ENCODE measurements at regions not wholly inside any gene's neighbourhood (a gene's known extent, or its start where the extent isn't known, plus 50 kb on each side); places are given as distances from the start of the nearest gene placed in this dataset.

DNA sequence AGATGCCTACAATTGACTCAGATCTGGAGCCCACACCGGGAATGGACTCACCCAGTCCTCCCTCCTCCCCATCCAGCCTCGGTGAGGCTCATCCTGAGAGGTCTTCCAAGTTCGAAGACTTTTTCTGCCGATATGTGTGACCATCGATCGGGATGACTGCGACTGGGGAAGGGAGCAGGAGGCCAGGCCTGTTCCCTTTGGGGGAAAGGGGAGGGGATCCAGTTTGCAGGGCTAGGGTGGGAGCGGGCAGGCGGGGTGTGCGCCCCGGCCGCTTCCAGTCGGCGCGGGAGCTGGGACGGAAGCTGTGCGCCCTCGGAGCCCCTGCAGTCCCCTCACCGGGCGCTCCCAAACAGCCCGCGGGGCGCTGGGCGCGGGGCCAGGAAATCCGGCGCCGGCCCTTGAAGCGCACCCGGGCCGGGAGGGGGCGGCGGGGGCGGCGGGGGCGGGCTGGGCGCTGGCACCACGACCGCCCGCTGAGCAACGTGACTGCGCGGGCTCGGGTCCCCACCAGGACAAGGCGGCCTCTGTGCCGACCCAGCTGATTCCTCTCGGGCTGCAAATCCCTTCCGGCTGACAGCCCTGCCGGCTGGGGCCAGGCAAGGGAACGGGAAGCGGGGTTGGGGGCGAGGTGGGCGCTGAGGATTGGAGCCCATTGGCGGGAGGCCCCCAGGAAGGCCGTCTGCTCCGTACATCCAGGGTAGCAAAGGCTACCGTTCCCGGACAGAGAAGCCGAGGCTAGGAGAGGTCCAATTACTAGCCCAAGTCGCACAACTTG, 103.9 kb downstream of the EBNA1BP2 start:
- peak overlapping the region; percentile 54 for H3K4me2 ChIP-seq (replicated peaks; ENCODE audit: extremely low read depth, low read length, poor library complexity, severe bottlenecking)
- peaks cover 27 to 30% (median 28%) of the 10 kb centered on the region in 3 donors for H3K27me3 Mint-ChIP-seq (ENCODE audit: low read depth in 3 of 3)
- peaks cover 14 to 15% of the 10 kb centered on the region in 2 donors for H3K4me1 ChIP-seq (ENCODE audit: control insufficient read depth in 1 of 2, insufficient read depth in 2 of 2, low read length in 2 of 2)
- 4% methylated on average over 53 of the region's 60 CpGs for WGBS (ENCODE audit: insufficient coverage)
- H3K4me1 Mint-ChIP-seq = peaks cover 34% of the 10 kb centered on the region
- peak overlapping the region; percentile 61 for H2AFZ ChIP-seq (ENCODE audit: insufficient read depth, low read depth, low read length, poor library complexity, severe bottlenecking)
- no peak overlapping the region for H3K27ac Mint-ChIP-seq
- peak overlapping the region in 1 of 3 experiments; percentile 47 for H3K4me3 ChIP-seq (replicated peaks in 1 of 3; ENCODE audit: low read depth in 2 of 3, low read length in 3 of 3)
- H3K36me3 ChIP-seq (replicated peaks in 1 of 2; ENCODE audit: control insufficient read depth in 1 of 2, insufficient read depth in 2 of 2, low read length in 2 of 2) = no peaks in the 10 kb centered on the region
- TF ChIP-seq, protein P1, sequence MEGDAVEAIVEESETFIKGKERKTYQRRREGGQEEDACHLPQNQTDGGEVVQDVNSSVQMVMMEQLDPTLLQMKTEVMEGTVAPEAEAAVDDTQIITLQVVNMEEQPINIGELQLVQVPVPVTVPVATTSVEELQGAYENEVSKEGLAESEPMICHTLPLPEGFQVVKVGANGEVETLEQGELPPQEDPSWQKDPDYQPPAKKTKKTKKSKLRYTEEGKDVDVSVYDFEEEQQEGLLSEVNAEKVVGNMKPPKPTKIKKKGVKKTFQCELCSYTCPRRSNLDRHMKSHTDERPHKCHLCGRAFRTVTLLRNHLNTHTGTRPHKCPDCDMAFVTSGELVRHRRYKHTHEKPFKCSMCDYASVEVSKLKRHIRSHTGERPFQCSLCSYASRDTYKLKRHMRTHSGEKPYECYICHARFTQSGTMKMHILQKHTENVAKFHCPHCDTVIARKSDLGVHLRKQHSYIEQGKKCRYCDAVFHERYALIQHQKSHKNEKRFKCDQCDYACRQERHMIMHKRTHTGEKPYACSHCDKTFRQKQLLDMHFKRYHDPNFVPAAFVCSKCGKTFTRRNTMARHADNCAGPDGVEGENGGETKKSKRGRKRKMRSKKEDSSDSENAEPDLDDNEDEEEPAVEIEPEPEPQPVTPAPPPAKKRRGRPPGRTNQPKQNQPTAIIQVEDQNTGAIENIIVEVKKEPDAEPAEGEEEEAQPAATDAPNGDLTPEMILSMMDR (IDR thresholded peaks at IDR 0.05) = no peak
- peaks cover 0 to 7% of the 10 kb centered on the region in 2 donors for H3K36me3 Mint-ChIP-seq
- H3K9me3 ChIP-seq (replicated peaks in 1 of 2; ENCODE audit: control insufficient read depth in 1 of 2, insufficient read depth in 1 of 2, low read length in 2 of 2) = no peaks in the 10 kb centered on the region
- peaks cover 0 to 6% (median 0%) of the 10 kb centered on the region in 7 donors for H3K9me3 Mint-ChIP-seq
- H3K9ac ChIP-seq (ENCODE audit: insufficient read depth, low read length, poor library complexity, severe bottlenecking) = peak overlapping the region; percentile 8
- H3K4me3 Mint-ChIP-seq = peak overlapping the region; percentile 47 to 75
- peaks cover 3 to 20% of the 10 kb centered on the region in 2 donors for H3K27me3 ChIP-seq (ENCODE audit: control insufficient read depth in 2 of 2, insufficient read depth in 2 of 2, low read length in 2 of 2)
- no peaks in the 10 kb centered on the region for H4K20me1 ChIP-seq (ENCODE audit: insufficient read depth, low read length)
- H3K79me2 ChIP-seq (ENCODE audit: insufficient read depth, low read length) = no peaks in the 10 kb centered on the region
- no peak for DNase-seq
- intact Hi-C loops (cut with micrococcal nuclease) = no loop called here
- no peak overlapping the region for H3K27ac ChIP-seq (ENCODE audit: low read depth in 1 of 2, low read length in 2 of 2)

DNA sequence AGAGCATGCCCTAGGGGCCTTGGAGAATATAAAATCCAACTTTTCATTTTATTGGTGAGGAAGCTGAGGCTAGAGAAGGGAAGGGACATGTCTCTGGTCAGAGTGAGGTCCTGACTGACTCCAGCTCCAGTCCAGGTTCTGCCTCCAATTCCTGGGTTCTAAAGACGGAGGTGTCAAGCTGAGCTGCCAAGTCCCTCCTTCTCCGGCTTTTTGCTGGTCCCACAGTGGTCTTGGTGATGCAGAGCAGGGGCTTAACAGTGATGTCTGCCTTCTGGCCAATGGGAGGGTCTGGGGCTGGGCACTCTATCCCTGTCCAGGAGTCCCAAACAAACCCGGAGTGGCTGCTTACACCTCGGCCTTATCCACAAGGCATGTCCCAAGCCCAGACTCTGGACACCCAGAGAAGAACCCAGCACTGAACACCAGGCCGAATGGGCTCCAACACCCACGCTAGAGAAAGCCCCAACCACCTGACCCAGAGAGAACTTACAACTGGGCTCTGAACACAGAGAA, 104.8 kb downstream of the EBNA1BP2 start:
- no peak for DNase-seq
- Histone ChIP-seq H3K79me2 (ENCODE audit: insufficient read depth, low read length) (no peaks in the 10 kb centered on the region), H4K20me1 (ENCODE audit: insufficient read depth, low read length) (no peaks in the 10 kb centered on the region), H3K27ac (ENCODE audit: low read depth in 1 of 2, low read length in 2 of 2) (no peak overlapping the region), H3K36me3 (replicated peaks in 1 of 2; ENCODE audit: control insufficient read depth in 1 of 2, insufficient read depth in 2 of 2, low read length in 2 of 2) (no peaks in the 10 kb centered on the region), H2AFZ (ENCODE audit: insufficient read depth, low read depth, low read length, poor library complexity, severe bottlenecking) (no peak overlapping the region), H3K4me3 (replicated peaks in 1 of 3; ENCODE audit: low read depth in 2 of 3, low read length in 3 of 3) (no peak overlapping the region), H3K4me1 (ENCODE audit: control insufficient read depth in 1 of 2, insufficient read depth in 2 of 2, low read length in 2 of 2) (peaks cover 6% of the 10 kb centered on the region in 2 donors), H3K9ac (ENCODE audit: insufficient read depth, low read length, poor library complexity, severe bottlenecking) (no peak overlapping the region), H3K27me3 (ENCODE audit: control insufficient read depth in 2 of 2, insufficient read depth in 2 of 2, low read length in 2 of 2) (peaks cover 3 to 20% of the 10 kb centered on the region in 2 donors), H3K9me3 (replicated peaks in 1 of 2; ENCODE audit: control insufficient read depth in 1 of 2, insufficient read depth in 1 of 2, low read length in 2 of 2) (no peaks in the 10 kb centered on the region), H3K4me2 (replicated peaks; ENCODE audit: extremely low read depth, low read length, poor library complexity, severe bottlenecking) (no peak overlapping the region)
- peak overlapping the region in 1 of 7 donors; percentile 61 for H3K27ac Mint-ChIP-seq
- H3K4me1 Mint-ChIP-seq = peaks cover 26% of the 10 kb centered on the region
- TF ChIP-seq, protein P1 (IDR thresholded peaks at IDR 0.05) = no peak
- peaks cover 25 to 30% (median 26%) of the 10 kb centered on the region in 3 donors for H3K27me3 Mint-ChIP-seq (ENCODE audit: low read depth in 3 of 3)
- peaks cover 0 to 6% (median 0%) of the 10 kb centered on the region in 7 donors for H3K9me3 Mint-ChIP-seq
- intact Hi-C loops (cut with micrococcal nuclease) = no loop called here
- 96% methylated on average over 6 of the region's 6 CpGs for WGBS (ENCODE audit: insufficient coverage)
- H3K4me3 Mint-ChIP-seq = peak overlapping the region; percentile 21 to 75
- H3K36me3 Mint-ChIP-seq = peaks cover 0 to 7% of the 10 kb centered on the region in 2 donors

Measured in CD14-positive monocyte (primary cell).